HG03280 (cell line): ENCODE measurements at regions not wholly inside any gene's neighbourhood (a gene's known extent, or its start where the extent isn't known, plus 50 kb on each side); places are given as distances from the start of the nearest gene placed in this dataset.
"Not testable (repeated sequence)": the region's sequence is repeated elsewhere in the genome, so short reads cannot be mapped to it uniquely, and the experiment has no call there.

ENCODE experiments used
- ATAC-seq: cut with Tn5 transposase; IDR thresholded peaks from one replicate; pipeline ENCODE4 v1.9.1; 2021; ENCODE audit warnings: mild to moderate bottlenecking, moderate library complexity; ENCODE audit not compliant: unreplicated experiment

DNA sequence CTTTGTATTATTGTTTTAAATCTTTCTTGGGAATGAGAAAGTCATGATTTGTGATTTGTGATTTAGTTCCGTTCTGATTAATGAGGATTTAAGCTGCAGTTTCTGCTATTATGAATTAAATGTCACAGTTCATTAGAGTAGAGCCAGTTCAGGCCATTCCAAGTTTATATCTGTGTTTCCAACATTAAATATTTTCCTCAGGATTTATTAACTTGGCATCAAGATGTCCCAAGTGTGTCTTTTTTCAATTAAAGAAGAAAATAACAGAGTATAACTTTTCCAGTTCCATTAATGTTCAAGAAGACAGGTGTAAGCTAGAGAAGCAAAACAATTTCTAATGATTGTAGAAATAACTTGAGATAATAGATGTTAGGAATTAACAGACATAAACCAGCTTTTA, 1183.2 kb upstream of the CELF2 start:
- ATAC-seq = no peak

DNA sequence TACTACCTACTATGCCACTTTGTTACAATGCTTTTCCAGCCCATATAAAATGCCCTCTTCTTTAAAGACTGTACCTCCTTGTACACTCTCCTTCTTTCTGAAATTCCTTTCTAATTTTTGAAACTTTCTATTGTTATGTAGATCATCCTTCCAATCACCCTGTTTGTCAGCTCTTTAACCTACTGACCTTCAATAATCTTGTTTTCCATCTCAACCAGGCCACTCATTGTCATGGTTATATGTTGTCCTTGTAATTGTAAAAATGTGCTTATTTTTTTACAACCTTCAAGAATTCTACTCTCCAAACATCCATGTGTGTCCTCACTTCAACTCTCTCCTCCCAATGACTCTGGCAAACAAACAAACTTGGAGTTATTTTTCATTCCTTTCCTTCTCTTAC, 1172.6 kb upstream of the CELF2 start:
- ATAC-seq = no peak

DNA sequence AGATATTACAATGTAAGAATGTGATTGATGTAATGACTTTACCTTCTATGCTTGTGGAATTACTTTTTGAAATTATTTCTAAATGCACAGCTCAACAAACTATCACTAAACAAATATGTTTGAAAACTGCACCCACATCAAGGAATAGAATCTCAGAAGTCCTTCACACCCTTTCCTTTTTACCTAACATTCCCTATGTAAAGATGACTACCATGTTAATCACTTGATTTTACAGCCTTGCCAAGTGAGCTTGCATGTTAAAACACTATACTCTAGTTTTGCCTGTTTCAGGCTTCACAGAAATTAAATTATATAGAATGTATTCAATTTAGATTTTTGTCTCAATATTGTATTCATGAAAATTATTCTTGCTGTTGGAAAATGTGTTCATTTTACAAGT, 1169.4 kb upstream of the CELF2 start:
- no peak for ATAC-seq

DNA sequence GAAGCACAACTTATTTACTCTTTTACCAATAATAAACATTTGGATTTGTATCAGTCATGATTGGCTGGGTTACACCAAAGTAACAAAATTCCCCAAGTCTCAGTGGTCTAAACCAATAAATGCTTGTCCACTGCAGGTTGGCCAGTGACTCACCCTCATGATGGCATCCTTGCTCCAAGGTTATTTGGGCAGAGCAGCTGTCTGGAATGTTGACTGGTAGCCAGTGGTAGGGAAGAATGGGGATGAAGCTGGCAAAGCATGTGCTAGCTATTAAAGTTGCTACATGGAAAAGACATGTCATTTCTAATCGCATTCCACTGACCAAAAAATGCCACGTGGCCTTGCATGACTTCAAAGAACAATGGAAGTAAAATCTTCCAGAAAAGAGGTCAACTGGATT, 1168.7 kb upstream of the CELF2 start:
- no peak for ATAC-seq

DNA sequence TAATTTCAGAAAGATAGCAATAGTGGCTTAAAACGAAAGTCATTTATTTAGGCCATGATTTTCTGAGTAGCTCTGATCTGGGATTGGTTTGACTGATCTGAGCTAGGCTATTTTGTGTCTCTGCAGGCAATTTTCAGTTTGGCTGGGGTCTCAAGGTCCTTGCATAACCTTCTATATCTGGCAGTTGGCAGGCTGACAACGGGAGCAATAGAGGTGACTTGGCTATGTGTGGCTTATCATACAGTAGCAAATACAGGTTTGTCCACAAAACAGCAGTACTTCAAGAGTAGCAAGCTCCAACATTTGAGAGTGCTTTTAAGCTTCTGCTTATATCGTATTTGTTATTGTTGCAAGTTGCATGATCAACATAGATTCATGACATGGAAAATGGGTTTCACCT, 1167.3 kb upstream of the CELF2 start:
- ATAC-seq = no peak

DNA sequence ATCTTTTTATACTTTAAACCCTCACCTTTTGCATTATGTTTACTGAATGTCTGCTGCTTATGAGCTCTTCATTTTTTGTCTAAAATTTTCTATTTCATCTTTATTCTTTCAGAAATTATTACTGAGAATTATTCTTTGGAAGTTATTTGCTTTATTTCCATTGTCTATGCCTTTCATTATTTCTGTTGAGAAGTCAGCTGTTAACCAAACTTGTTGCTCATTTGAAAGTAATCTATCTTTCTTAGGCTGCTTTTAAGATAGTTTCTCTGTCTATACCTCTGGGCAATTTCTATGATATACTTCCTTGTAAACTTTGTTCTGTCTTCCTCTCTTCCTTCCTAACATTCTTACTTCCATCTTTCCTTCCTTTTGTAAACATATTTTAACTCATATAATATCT, 1165.9 kb upstream of the CELF2 start:
- no peak for ATAC-seq

DNA sequence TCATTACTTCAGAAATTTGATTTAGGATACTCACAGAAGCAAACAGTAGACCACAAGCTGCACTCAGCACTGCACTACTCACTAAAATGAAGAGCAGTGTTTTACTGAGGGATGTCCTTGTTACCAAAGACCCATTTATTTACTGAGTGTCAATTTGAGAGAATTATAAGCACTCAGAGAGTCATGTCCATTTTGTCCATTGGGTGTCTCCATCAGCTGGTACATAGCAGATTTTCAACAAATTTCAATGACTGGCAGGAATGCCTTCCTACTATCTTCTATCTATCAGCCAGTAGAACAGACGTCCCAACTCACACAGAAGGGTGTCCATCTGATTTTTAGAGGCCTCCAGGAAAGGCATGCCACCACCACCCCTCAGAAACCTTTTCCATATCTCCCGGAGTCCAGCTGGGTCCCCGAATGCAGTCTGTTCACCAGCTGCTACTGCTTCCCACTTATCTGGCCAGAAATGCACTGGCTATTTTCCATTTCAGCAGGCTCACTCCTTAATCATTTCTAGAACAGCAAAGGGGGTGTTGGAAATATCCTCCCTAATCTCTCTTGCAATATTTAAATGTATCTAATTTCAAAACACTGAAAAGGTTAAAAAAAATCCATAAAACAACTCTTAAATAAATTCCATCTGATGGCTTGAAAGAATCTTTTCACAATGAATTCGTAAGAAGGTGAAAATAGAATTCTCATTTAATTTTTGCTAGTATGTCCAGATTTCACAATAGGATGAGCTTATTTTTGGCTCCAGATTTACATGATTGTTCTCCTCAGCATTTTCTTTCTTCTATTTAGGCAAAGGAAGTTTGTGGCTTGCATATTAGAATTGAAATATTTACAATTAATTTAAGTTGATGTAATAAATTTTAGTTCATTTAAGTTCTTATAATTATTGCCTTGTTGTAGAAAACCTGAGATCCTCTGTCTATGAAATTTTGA, 1164.0 kb upstream of the CELF2 start:
- ATAC-seq = no peak

DNA sequence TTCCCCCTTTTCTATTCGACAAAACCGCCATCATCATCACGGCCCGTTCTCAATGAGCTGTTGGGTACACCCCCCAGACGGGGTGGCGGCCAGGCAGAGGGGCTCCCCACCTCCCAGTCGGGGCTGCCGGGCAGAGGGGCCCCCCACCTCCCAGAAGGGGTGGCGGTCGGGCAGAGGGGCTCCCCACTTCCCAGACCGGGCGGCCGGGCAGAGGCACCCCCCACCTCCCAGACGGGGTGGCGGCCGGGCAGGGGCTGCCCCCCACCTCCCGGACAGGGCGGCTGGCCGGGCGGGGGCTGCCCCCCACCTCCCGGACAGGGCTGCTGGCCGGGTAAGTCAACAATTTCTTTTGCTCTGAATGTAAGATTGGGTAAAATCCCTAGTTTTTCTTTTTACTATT, 1162.2 kb upstream of the CELF2 start:
- not testable (repeated sequence) for ATAC-seq

DNA sequence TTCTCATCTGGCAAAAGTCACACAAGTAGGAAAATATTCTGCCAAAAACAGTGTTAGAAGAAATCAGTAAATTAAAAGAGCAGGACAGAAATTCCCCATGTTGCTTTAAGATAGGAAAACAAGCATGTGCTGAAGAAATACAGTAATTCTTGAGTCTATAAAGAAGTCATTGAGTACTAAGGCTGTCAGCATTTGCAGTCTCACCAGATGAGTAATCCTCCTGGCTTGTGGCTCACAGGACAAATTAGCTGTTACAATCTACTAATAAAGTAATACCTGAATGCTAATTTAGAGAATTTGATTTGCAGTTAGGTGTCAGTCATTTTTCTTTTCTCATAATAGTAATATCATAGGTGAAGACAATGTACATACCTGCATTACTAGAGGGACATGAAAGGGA, 1158.9 kb upstream of the CELF2 start:
- no peak for ATAC-seq

DNA sequence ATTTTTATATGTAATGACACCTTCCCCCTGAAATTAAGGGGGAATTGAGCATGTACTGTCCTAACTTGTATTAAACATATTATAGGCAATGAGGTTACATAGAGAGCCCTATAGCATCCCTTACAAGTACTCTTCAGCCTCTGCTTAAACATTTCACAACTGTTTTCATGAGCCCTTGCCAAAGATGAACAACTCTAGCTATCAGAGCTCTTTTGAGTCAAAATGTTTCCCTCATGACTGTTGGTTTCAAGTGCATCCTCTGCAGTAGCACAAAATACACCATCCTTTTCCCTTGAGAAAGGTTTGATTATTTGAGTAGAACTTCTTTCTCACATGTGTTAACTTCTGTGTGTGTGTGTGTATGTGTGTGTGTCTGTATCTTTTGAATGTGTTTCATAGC, 1157.6 kb upstream of the CELF2 start:
- no peak for ATAC-seq

DNA sequence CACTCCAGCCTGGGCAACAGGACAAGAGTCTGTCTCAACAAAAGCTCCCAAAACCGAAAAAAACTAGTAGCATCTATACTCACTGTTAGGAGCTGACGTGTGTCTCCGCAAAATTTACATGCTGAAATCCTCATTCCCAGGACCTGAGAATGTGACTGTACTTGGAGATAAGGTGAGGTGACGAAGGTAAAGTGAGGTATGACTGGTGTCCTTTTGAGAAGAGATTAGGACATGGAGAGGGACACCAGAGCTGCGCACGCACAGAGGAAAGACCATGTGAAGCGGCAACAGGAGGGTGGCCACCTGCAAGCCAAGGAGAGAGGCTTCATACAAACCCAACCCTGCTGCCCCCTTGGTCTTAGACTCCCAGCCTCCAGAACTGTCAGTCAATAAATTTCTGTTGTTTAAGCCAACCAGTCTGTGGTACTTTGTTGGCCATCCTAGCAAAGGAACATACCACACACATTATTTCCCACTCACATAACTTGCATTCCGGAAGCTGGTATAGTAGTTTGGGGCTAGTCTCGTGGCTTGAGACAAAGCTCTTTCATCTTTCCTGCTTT, 1154.0 kb upstream of the CELF2 start:
- ATAC-seq = no peak

DNA sequence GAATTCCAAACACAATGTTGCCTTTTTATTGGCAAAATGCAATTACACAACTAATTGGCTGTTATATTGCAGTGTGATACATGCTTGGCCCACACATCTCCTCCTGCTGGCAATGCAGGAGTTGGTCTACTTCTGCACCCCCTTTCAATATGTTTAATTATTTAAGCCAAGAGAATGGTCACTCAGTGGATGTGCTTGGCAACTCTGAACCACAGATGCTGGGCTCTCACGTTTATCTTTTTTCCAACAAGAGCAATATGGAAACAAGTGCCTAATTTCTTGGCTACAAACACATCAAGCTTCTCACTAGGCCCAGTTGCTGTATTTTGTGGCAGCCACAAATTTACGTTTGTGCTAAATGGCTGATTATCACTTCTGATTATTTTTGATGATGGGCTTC, 1149.2 kb upstream of the CELF2 start:
- ATAC-seq = no peak

DNA sequence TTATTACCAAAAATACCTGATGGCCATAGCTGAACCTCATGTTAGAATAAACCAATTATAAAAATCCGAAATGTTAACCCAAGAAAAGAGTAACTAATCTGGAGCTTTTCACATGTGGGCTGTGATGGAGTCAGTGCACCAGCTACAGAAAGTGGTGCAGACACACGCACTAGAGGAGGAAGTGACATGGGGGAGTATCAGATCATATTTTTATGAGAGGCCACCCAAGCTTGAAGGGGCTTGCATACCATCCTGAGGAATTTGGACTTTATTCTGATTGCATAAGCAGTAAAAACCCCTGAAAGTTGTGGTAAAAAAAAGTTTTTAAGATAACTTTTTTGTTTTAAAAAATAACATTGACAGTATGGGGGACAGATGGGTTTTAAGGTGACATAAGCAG, 1148.5 kb upstream of the CELF2 start:
- no peak for ATAC-seq

DNA sequence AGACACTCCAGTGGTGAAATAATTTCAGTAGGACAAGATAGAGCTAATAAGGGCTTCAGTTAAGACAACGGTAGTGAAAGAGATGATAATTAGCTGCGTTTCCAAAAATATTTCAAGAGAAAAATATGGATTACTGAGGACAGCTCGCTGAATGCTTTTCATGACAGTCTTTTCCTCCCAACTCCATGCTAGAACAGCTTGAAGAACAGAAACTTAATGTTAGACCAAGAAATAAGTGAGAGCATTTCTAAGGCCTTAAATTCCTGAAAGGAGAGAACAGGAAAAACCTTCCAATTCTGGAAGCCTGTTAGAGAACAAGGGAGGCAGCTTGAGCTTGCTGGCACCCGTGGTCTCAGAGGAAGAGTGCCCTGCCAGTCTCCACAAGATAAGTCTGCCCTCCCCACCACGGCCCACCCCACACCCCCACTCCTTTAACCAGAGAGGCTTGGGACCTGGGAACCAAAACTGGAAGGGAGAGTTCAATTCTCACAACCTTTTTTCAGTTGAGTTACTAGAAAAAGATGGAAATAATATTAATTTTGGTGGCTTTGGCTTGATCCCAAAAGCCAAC, 1148.0 kb upstream of the CELF2 start:
- ATAC-seq = no peak

DNA sequence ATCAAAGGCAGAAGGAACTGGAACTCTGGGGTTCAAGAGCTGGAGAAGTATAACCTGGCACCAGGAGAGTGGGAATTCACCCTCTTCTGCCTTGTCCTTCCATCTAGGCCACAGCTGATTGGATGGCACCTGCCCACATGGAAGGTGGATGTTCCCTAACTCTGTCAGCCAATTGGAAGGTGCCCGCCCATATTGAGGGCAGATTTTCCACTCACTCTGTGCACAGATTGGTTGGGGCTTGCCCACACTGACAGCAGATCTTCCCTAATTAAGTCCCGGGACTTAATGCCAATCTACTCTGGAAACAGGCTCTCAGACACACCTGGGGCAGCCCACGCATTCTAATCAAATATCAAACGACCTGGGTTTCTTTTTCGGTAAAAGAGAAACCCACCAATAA, 1142.3 kb upstream of the CELF2 start:
- no peak for ATAC-seq

DNA sequence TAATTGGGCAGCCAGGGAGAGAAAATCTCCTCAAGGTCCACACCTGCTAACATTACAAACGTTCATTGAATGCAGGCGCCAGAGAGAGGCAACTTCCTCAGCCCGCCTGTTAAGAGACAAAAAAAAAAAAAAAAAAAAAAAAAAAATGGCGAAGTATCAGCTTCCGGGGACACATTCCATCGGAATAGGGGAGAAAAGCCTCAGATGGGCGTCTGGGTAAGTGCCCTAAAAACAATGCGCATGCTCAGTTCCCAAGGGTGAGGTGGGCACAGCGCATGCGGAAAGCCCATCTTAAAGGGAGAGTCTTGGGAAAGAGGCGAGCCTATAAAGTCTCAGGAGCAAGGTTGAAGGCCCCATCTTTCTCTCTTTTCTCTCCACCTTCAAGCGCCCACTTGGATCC, 1139.7 kb upstream of the CELF2 start:
- ATAC-seq = no peak

DNA sequence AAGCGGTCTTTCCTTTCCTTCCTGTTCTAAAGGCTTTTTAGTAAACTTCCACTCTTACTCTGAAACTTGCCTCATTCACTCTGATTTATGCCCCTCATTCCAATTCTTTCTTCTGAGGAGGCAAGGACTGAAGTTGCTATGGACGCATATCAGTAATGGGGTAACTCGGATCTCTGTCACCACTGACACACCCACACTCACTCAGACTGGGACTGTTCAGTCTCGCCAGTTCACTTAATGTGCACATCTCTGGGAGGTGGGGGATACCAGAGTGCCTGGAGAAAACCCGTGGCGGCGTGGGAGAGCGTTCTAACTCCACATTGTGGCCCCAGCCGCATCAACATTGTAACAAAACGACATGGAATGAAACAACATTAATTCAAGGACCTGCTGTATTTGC, 1139.3 kb upstream of the CELF2 start:
- ATAC-seq = no peak

DNA sequence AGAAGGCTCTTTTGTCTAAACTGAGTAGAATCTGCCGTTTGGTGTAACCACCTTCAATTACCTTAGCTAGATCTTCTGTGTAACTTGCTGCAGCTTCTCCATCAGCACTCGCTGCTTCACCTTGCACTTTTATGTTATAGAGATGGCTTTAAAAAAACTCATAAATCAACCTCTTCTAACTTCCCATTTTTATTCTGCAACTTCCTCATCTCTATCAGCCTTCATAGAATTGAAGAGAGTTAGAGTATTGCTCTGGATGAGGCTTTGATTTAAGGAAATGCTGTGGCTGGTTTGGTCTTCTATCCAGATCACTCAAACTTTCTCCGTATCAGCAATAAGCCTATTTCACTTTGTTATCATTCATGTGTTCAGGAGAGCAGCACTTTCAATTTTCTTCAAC, 1131.9 kb upstream of the CELF2 start:
- ATAC-seq = no peak

DNA sequence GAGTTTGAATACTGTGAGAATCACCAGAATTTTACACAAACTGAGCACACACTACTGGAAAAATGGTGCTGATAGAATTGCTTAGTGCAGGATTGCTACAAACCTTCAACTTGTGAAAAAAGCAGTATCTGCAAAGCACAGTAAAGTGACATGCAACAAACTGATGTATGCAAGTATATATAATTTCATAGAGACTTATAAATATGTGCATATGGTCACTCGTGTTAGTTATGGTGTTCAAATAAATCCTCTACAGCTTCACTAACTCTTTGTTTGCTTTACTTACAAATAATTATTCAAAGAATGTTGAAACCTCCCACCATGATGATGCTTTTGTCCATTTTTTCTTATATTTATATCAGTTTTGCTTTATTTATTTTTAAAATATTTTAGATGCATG, 1130.9 kb upstream of the CELF2 start:
- no peak for ATAC-seq

DNA sequence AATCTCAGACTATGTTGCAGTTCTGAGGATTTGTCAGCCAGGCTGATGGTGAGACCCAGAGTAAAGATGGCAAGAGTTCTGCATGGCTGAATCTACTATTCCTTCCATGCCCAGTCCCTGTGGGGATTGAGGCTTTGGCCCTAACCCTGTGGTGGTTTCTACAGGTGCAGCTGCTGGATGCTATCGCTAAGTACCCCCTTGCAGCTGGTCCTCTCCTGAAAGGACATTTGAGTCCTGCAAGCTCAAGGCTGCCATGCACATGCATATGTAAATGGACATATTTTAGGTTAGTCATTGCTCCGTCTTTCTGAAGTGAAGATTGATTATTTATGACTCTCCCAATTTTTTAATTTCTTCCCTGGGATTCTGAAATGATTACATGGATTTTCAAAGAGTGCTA, 1122.2 kb upstream of the CELF2 start:
- ATAC-seq = no peak

DNA sequence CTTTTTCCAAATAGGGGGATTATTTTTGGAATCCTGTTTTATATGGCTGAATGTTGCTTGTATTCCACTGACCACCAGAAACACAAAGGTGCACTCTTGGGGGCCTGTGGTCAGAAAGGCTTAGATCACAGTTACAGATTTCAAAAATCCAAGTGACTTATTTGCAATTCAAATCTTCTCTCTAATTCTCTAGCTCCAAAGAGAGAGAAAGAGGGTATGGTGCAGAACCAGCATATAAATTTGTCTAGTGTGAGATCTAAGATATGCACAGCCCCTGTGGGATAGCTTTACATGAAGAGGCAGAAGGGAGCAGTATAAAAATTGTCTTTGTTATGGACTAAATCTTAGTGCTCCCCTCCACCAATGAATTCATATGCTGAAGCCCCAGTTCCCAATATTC, 1121.7 kb upstream of the CELF2 start:
- ATAC-seq = no peak

DNA sequence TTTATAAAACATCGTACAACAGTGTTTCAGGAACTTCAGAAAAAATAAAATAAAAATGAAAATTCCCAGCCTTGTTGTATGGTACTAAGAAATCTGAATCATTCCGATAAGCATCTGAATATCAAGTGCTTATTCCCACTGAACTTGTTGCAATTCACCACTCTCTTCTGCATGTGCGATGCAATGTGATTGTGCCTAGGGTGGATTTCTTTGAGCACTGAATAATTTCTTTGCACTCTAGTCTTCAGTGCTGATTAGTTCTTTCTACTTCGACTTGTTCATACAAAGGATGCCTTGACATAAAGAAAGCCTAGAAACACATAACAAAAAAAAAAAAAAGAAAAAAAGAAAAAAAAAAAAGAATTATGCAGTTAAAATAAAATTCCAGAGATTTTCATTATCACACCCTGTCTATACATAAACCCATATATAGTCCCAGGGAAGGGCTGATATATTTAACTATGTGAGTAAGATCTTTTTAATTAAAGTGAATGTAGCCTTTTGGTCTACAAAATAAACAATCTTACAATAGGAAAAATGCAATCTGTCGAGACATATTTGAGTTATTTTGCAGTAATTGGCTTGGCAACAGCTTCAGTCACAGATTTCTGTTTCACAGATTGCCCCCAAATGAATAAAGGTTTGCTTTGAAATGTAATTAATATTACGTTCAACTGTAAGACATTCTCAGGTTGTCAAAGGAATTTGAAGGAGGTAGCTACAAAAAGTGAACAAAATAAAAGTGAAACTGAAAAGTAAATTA, 1118.9 kb upstream of the CELF2 start:
- ATAC-seq = no peak
